ENCODE measurements at regions not wholly inside any gene's neighbourhood (a gene's known extent, or its start where the extent isn't known, plus 50 kb on each side); places are given as distances from the start of the nearest gene placed in this dataset.
"Not testable (repeated sequence)": the region's sequence is repeated elsewhere in the genome, so short reads cannot be mapped to it uniquely, and the experiment has no call there.

DNA sequence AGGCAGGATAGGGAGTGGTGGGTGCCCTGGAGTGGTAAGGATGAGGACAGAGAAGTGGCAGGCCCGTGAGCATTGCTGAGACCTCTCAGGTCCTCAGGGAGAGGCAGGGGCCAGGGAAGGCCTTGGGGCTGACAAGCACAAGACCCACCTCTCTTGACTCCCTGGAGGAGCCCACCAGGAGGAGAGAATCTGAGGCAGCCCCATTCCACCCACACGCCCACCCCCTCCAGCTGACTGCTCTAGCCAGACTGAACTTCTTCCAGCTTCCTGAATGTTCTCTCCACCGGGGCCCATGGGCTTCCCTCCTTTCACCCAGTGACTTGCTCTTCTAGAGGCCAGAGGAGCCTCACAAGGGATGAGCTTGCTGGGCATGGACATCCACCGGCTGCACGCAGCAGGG, 1403.0 kb downstream of the BRD1 start:
- no peak for DNase-seq (ENCODE audit: low read depth)

DNA sequence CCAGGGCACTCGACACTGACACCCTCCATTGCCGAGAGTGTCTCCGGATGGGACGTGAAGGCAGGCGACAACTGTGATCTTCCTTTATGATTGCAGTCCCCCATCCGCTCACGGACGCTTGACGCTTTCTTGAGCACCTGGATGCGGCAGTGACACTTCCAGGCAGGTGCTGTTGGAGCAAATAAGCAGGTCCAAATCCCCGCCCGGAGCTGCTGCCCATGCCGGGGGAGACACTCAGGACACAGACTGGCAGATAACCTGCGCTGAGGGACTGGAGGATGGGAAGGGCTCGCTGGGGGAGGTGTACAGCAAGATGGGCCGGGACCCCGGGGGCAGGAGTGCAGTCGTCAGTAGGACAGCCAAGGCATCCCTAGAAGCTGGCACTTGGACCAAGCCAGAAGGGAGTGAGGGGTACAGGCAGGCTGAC, 1403.5 kb downstream of the BRD1 start:
- DNase-seq (ENCODE audit: low read depth): no peak

- no peak for DNase-seq (ENCODE audit: low read depth)
These were observed 1404.2 kb downstream of the BRD1 start for GRCh38 chr22:48423481-48423911.

DNA sequence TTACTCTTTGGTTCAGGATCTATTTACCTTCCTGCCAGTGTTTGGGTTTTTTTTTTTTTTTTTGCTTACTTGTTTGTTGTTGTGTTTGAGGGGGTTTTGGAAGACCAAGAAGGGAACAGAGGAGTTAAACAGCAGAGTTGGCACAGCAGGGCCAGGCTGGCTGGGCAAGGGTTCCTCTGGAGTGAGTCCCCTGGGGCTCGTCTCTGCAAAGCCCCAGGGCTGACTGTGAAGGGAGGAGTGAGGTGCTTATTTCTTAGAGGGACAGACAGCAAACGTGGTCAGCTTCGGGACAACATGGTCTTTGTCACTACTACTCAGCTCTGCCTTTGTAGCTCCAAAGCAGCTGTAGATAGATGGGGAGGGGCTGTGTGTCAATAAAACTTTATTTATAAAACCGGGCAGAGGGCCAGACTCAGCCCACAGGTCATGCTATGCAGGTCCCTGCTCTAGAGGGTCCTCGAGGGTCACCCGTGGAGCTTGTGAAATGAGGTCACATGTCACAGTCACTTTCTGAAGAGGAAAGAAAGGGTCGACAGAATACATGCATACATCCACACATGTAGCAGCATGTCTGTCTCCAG, 1404.7 kb downstream of the BRD1 start:
- no peak for DNase-seq (ENCODE audit: low read depth)

- no peak for DNase-seq (ENCODE audit: low read depth)
These were observed 1408.8 kb downstream of the BRD1 start for GRCh38 chr22:48418831-48419230.

GRCh38 chr22:48417225-48418070, 1410.2 kb downstream of the BRD1 start:
- DNase-seq (ENCODE audit: low read depth): no peak

GRCh38 chr22:48416396-48417224, 1411.1 kb downstream of the BRD1 start:
- no peak for DNase-seq (ENCODE audit: low read depth)

DNA sequence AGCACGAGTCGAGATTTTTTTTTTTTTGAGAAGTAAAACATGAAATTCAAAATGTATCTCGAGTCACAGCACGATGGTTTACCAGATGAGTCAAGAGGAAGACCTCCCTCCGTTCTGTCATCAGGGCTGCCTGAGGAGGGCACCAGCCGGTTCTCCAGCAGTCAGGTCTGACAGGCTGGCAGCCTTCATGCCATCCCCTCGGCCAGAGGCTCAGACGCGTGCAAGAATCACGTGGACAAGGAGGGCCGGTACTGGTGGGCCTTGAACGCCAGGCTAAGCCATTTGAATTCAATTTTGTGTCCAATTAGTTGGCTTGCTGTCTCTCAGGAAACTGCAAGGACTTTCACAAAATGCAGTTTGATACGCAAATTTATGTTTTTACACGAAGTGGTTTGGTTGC, 1412.2 kb downstream of the BRD1 start:
- DNase-seq (ENCODE audit: low read depth): no peak

DNA sequence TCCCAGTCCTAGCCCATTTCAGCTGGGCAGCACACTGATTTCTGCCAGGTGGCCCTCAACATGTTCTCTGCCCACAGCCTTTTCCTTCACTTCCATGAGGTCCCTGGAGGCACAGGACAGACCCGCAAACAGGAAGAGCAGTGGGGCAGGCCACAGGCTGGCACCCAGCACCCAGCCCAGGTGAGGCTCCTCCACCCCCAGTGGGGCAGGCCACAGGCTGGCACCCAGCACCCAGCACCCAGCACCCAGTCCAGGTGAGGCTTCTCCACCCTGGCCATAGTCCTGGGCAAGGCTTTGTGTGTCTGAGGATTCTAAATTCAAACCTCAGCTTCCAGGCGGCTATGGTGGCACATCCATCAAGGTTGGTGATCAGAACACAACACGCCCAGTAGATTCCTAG, 1413.0 kb downstream of the BRD1 start:
- no peak for DNase-seq (ENCODE audit: low read depth)

DNA sequence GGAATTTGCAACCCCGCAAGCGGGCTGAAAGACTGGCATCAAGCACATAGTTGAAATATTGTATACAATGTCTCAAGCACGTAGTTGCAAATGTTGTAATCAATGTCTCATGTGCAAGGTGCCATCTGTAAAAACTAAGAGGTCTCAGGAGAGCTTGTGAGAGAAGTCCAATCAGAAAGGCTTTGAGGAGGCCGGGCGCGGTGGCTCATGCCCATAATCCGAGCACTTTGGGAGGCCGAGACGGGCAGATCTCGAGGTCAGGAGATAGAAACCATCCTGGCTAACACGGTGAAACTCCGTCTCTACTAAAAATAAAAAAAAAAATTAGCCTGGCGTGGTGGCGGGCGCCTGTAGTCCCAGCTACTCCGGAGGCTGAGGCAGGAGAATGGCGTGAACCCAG, 1414.7 kb downstream of the BRD1 start:
- not testable (repeated sequence) for DNase-seq (ENCODE audit: low read depth)

DNA sequence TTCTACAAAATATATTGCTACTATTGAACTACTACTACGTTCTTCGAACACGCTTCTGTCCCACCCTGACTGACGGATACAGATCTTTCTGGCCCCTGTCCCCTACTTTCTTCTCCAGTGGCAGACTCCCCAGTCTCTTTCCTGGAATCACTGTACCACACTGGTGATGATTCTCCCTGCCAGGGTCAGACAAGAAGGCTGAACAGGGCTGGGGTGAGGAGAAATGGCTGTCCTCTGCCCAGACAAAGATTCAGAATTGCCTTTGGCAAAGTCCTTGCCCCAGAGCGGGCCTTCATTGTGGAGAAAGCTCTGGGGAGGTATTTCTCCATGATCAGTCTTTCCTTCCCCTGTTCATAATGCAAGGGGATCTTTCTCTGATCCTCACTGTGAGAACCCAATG, 1417.1 kb downstream of the BRD1 start:
- no peak for DNase-seq (ENCODE audit: low read depth)

GRCh38 chr22:48407256-48407955, 1420.3 kb downstream of the BRD1 start:
- no peak for DNase-seq (ENCODE audit: low read depth)

- no peak for DNase-seq (ENCODE audit: low read depth)
These were observed 1421.5 kb downstream of the BRD1 start for GRCh38 chr22:48406161-48406560.

DNA sequence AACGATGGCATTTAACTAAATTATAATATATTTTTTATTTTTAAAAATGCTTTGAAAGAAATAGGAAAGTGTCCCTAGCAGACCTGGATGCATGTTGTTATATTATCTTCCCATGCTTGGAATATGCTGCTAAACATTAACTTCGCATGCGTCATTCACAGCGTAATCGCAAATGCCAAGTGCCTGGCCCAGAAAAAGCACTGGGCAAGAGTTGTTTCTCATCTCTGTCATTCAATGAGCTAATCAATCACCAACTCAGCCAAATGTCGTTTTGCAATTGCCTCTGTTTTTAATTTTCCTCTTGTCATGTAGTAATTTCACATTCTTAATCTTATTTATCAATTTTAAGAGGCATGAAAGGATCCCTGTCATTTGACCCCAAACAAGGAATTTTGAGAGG, 1421.9 kb downstream of the BRD1 start:
- DNase-seq (ENCODE audit: low read depth): no peak

DNA sequence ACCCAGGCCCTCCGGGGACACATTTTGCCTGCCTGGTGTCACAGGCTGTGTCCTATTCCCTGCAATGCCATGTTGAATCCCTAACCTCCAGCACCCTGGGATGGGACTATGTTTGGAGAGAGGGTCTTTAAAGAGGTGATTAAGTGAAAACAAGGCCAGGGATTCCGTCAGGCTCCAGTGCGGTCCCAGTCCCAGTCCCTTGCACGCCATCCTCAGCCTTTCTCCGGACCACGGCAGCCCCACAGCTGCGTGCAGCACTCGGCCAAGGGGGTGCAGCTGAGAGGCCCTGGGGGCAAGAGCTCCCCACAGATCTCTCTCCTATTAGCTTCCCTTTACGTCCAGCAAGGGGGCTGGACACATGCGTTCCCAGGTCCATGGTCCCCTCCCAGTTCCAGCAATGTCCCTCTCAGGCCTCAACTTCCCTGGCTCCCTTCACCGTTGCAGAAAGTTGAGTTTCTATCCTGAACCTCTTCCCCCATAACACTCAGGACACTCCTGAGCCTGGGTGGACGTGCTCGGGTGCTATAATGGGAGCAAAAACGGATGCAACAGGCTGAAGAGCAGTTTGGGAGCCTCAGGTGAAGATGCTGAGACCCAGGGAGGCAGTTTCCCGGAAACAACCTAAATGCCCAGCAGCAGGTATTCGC, 1422.7 kb downstream of the BRD1 start:
- no peak for DNase-seq (ENCODE audit: low read depth)

DNA sequence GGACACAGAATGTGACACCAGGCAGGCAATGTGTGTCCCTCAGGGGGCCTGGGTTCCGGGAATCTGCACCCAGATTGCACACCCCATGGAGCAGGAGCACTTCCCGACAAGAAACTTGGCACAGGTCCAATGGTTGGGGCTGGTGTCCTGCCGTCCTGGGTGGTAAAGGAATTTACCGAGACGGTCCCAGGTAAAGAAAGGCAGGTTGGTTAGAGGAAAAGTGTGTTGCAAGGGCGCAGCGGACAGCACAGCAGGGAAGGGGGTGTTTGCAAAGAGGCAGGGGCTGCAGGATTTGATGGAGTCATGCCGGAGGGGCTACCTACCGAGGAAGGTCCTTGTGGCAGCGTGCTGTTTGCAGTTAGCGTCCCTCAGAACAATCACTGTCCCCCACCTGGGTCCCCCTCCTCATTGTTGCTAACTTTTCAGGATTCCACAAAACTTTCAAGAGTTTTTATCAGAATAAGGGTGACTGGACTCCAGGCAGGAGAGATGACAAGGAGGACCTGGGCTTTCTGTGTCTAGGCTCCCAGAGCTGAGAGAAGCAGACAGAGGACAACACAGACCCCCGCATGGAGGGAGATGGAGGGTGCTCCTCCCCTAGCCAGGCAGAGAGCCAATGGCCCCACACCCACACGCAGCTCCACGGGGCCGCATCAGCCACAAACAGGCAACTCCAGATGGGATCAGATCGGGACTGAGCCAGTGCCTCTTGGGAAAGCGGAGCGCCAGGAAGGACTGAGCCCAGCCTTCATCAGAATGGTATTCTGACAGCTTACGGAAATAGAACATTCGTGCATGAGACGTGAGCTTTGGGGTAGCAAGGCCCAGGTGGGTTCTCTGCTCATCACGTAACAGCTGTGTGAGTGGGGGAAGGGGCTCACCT, 1423.9 kb downstream of the BRD1 start:
- no peak for DNase-seq (ENCODE audit: low read depth)

DNA sequence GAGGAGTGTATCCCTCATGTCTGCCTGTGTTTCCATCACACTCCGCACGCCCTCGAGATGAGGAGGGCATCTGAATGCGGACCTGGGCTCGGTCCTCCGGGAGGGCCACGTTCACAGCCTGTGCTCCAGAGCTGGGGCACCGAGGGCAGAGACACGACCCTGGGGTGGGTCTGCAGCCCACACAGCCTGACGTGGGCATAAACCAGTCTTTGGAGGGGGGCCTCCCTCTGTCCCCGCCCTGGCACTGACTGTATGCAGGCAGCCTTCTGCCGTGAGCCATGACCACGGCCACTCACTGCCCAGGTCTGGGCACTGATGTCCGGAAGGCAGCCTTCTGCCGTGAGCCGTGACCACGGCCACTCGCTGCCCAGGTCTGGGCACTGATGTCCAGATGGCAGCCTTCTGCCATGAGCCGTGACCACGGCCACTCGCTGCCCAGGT, 1425.1 kb downstream of the BRD1 start:
- DNase-seq (ENCODE audit: low read depth): no peak

DNA sequence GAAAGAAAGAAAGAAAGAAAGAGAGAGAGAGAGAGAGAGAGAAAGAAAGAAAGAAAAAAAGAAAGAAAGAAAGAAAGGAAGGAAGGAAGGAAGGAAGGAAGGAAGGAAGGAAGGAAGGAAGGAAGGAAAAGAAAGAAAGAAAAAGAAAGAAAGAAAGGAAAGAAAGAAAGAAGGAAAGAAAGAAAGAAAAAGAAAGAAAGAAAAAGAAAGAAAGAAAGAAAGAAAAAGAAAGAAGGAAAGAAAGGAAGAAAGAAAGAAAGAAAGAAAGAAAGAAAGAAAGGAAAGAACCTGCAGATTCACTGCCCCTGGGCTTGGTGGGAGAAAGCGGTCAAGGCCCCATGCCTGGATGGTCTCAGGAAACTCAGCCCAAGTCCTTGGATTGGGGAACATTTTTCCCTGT, 1426.2 kb downstream of the BRD1 start:
- not testable (repeated sequence) for DNase-seq (ENCODE audit: low read depth)

DNA sequence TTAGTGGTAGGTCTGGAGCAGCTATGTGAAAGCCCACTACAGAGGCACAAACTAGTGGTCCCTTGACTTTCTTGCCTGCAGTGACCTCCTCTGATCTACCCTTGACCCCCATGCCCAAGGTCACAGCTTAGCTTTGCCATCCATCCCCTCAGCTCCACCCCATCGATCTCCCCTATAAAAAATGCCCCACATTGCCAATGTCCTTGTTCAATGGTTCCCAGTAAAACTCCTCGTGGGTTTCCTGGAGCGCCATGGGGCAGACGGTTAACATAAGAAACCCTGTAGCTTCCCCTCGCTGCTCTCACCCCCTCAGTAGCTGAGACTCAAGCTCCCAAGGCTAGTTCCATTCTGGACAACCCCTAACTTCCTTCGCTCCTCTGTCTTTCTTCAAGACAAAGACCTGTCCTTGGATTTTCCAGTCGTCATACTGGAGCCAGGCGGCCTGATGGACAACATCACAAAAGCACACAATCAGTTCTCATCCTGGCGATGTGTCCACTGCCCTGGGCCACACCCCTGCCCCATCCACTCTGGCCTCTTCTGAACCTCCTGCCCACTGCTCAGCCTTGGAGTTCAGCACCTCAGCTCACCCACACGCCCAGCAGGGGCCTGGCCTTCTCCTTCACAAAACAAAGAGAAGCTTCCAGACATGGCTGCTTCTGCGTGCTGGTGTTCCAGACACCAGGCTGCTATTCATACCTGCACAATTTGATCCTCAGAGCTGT, 1429.3 kb downstream of the BRD1 start:
- DNase-seq (ENCODE audit: low read depth): no peak

All from stimulated activated CD8-positive, alpha-beta memory T cell treated with anti-CD3 and anti-CD28 coated beads, Interleukin-12 subunit alpha, Interleukin-12 subunit beta, amount 100 ng/mL, for 4 hours (primary cell).